GM19240 (cell line): ENCODE measurements at regions not wholly inside any gene's neighbourhood (a gene's known extent, or its start where the extent isn't known, plus 50 kb on each side); places are given as distances from the start of the nearest gene placed in this dataset.

Experiments
- DNase-seq: peaks from one replicate; pipeline ENCODE4 v3.0.0; 2011; ENCODE audit warnings: low spot score; ENCODE audit not compliant: insufficient read length

DNA sequence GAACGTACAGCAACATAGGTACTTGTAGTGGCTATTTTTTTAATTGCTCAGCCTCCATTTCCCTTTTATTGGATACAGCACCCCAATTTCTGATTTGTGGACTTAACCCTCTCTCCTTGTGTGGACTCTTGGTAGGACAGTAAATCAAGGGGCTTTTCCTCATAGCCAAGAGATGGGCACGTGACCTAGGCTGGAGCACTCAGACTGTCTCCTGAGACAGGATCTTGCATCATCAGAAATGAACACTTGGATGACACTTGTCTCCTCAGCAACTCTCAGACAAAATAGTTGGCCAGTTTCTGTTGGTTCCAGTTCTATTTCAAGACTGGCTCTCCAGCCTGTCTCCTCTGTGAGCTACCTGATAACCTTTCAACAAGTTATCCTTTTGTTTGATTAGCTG, 112.9 kb upstream of the ZNF678 start:
- no peak for DNase-seq

DNA sequence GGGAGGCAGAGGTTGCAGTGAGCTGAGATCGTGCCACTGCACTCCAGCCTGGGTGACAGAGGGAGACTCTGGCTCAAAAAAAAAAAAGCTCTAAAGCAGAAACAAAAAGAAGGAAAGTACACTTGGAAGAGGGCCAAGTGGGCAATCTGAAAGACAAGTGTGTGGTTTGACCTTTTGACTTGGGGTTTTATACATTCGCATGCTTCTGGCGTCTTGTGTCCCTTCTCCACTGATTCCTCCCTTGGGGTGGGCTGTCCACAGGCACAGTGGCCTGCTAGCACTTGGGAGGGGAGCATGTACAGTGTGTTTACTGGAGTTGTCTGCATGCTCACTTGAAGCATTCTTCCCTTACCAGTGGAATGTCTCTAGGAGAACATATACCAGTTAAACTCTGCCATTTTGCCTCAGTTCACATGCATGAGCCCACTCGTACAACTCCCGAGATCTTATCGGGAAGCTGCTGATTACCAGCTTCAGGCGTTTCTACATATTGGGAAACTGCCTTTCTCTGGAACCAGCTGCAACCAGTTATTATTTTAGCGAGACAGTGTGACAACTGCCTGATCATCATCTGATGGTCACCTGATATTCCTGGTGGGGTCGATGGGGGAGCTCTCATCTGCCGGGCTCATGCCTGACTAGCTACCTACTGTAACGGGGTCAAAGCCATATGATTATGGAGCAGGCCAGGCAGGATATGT, 113.5 kb upstream of the ZNF678 start:
- DNase-seq: no peak

DNA sequence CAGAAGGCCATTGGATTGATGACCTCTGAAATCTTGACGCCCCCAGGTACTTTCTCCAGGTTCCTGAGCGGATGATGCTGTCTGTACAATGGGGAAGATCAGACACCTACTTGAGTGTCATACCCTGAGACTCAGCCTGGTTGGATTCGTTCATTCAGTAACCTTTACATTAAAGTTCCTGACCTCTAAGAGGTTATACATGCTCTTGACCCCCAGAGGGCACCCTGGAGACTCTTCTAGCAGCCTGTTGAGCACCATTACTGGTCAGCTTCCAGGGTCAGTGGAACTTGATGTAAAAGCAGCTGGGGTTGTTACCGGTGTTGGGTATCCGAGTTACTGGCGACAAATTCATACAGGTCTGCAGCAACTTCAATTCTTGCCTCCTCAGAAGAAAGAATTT, 114.3 kb upstream of the ZNF678 start:
- peak; percentile 25 for DNase-seq

DNA sequence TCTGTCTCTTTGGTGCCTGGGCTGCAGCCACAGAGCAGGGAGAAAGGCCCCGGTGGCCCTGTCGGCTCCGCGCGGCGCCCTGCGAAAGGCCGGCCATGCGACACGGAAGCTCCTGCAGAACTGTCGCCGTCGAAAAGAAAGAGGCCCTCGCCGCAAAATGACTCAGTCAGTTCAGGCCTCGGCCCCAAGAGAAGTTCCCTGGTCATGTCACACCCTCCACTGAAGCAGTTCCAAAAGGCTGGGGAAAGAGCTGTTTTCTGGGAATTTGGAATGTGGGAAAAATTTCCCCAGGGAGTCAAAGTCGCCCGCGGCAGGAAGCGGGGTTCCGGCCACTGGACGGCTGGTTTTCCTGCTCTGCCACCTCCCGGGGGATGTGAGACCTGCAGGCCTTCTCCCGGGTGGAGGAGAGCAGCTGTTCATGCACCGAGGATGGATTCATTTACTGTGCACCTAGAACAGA, 115.8 kb upstream of the ZNF678 start:
- no peak for DNase-seq

DNA sequence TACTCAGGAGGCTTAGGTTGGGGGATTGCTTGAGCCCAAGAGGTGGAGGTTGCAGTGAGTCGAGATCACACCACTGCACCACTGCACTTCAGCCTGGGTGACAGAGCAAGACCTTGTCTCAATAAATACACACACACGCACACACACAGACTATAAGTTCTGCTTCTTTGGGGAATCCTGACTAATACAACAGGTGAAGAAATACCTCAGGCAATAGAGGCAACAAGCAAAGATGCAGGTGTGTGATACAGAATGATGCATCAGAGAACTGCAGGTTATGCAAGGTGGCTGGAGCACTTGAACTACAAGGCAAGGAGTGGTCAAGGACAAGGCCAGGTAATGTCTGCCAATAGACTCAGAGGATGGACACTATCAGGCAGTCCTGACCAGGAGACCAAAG, 117.6 kb upstream of the ZNF678 start:
- no peak for DNase-seq

DNA sequence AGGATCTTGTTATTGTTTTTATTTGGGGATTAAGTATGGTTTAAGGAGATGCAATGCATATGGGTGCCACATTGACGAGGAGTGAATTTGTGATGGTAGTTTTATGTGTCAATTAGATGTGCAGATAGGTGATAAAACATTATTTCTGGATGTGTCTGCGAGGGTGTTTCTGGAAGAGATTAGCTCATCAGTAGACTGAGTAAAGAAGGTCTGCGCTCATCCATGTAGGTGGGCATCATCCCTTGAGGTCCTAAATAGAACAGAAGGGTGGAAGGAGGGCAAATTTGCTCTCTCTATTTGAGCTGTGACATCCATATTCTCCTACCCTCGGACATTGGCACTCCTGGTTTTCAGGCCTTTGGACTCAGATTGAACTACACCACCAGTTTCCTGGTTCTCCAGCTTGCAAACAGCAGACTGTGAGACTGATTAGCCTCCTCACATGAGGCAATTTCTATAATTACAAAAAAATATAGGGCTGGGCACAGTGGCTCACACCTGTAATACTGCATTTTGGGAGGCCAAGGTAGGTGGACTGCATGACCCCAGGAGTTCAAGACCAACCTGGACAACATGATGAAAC, 118.2 kb upstream of the ZNF678 start:
- no peak for DNase-seq

DNA sequence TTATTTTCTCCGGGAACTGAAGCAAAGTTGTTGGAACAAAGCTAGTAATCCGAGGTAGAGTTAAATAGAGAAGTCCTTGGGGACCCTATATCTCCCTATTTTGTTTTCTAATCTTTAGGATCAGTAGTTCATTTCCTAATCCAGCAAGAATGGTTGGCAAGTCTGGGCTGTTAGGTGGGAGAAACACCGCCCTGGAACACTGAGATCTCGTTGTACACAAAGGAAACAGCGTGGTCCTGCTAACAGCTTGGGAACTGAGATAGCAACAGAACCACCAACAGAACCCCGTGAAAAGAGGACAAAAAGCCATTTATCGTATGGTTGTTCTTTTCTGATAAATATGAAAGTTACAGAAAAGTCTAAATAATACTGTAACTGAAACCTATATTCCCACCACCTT, 121.9 kb upstream of the CDC42BPA start:
- DNase-seq: no peak

DNA sequence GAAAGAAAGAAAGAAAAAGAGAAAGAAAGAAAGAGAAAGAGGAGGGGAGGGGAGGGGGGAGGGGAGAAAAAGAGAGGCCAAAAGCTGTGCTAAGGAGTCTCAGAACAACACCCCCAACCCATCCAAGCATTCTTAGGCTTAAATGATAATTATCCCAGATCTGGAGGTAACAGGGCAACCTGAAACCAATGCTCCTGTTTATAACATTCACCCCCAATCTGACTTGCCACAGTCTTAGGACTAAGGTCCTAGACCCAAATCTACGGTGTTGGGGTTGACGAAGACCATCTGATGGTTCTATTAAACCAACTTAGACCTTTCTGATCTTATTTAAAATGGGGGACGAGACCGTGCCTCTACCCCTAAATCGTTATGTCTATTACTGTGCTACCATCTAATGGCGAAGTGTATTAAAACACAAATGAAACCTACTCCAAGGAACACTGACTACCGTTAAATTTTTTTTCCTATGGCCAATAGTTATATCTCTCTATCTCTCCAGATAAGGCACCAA, 119.3 kb upstream of the CDC42BPA start:
- DNase-seq: no peak

DNA sequence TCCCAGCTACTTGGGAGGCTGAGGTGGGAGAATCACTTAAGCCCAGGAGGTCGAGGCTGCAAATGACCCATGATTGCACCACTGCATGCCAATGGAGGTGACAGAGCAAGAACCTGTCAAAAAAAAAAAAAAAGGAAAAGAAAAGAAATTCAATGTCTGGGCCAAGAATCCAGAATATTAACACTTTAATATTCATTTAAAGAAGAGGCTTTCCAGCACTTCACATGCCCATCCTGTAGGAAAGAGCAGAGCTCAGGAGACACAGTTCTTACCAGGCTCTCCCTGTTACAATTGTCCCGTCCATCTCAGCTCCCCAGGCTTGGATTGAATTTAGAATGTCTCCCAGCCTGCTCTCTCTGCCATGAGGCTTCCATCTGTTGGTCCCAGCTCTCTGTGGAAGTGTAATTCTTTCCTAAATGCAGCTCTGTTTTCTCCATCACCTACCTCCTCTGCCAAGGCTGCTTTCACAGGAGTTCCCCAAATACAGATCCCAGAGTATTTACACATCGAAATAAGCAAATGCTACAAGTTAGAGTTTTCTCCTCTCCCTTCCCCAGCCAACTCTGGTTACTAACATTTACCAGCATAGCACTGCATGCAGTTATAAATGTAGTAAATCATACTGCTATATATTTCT, 116.6 kb upstream of the CDC42BPA start:
- DNase-seq: no peak

DNA sequence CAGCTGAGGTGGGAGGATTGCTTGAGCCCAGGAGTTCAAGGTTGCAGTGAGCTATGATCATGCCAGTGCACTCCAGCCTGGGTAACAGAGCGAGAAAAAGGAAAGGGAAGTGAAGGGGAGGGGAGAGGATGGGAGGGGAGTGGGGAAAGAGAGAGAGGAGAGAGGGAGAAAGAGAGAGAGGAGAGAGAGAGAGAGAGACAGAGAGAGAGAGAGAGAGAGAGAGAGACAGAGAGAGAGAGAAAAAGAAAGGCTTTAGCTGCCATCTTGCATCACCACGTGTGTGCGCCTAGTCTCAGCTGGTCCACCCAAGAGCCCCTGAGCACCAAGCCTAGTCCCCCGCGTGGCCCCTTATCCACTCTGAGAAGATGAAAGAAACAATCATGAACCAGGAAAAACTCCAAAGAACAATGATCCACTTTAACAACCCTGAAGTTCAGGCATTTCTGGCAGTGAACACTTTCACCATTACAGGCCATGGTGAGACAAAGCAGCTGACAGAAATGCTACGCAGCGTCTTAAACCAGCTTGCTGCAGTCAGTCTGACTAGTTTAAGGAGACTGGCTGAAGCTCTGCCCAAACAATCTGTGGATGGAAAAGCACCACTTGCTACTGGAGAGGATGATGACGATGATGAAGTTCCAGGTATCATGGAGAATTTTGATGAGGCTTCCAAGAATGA, 115.5 kb upstream of the CDC42BPA start:
- no peak for DNase-seq

DNA sequence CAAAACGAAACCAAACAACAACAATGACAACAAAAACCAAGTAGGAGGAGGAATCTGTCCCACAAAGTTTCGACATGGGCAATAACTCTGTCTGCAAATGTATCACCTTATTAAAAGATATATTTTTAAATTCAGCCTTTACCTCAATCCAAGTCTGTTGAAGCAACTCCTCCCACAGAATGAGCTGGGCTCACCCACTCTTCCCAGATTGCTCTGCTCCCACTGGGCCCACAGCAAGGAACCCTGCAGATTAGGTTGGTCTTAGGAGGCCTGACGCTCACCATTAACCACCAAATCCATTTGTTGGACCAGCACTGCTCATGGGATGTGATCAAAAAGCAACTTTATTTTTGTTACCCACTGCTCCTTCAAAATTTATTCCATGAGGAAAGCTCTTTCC, 114.7 kb upstream of the CDC42BPA start:
- no peak for DNase-seq

DNA sequence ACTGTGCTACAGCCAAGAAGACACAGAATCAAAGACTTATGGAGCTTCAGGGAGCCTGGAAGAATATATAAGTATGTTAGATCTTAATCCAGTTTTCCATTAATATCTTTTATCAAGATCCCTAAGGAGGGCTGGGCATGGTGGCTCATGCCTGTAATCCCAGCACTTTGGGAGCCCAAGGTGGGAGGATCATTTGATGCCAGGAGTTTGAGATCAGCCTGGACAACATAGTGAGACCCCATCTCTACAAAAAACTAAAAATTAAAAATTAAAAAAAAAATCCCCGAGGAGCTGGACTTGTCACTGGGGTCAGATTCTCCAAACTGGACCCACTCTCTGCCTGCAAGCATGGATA, 113.9 kb upstream of the CDC42BPA start:
- no peak for DNase-seq

DNA sequence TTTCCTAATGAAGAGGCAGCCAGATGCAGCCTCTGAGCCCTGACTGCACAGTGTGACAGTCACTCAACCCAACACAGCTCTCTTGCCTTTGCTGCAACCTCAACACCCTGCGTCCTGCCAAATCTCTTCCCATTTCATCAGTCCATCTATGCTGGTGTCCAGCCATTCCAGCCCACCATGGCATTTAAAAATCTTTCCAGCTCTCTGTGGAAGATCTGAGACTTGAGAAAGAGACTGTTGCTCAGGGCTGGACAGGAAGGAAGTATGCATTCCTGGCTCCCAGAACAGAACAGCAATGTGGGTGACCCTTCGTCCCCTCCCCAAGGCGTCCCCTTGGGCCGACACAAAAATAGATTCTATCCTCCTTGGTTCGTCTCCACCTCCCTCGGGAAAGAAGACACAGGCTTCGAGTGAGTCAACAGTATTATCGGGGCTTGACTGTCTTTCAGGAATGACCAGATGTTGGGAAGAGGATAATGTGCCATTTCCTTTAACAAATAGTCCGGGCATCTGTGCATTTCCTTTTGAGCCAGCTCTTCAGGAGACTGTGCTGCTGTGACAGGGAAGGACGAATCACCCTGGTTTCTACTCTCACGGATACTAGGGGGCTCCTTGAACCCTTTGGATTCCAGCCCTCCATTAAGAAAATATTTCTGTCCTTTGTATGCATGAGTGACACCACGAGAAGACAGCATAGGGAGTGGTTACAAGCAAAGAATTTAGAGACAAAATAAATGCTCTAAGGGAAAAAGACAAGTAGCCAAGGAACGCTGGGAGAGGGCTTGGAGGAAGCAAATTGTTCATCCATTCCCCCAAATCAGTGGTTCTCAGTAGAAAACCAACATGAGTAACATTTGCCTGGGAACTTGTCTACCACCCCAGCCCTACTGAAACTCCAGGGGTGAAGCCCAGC, 111.4 kb upstream of the CDC42BPA start:
- DNase-seq: no peak

DNA sequence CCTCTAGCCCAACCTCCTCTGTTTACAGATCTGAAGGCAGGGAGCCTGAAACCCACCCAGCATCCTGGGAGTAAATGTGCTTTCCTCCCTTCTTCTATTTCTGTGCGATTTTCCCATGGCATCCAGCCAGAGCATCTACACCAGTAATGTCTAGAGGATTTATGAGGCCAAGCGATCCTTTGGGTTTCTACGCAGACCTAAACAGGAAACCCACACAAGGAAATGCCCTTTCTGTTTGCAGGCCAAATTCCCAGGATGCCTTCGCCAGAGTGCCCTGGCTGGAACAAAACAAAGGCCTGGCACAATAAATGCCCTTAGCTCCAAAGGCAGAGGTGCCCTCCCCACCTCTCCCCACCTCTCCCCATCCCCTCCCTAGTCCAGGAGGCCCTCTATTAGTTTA, 110.5 kb upstream of the CDC42BPA start:
- no peak for DNase-seq

DNA sequence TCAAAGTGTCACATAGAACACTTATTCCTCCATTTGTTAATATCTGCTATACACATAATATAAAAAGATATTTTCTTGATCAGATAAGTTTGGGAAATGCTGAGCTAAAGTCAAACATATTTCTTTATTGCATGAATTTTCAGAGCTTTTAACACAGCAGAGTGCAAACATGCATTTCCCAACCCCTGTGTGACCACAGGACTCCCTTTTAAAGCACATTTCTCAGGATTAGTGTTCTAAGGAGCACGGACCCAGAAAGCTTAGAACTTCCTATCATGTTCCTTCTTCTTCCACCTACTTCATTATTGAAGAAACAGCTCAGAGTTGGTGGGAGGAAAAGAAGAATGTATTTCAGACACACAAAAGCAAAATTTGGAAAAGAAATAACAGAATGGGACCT, 109.1 kb upstream of the CDC42BPA start:
- DNase-seq: no peak

DNA sequence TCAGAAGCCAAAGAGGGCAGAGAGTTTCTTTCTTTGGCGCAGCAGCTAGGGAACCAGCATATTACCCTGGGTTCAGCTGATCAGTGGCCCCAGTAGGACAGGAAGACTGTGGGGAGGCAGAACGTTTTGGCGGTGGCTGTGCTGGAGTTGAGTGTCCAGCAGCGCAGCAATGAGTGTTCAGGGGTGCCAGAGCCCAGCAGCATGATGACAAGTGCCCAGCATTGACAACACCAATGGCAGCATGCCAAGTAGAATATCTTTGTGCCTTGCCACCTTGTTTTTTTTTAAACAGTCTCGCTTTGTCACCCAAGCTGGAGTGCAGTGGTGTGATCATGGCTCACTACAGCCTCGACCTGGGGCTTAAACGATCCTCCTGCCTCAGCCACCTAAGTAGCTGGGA, 106.7 kb upstream of the CDC42BPA start:
- DNase-seq: no peak

DNA sequence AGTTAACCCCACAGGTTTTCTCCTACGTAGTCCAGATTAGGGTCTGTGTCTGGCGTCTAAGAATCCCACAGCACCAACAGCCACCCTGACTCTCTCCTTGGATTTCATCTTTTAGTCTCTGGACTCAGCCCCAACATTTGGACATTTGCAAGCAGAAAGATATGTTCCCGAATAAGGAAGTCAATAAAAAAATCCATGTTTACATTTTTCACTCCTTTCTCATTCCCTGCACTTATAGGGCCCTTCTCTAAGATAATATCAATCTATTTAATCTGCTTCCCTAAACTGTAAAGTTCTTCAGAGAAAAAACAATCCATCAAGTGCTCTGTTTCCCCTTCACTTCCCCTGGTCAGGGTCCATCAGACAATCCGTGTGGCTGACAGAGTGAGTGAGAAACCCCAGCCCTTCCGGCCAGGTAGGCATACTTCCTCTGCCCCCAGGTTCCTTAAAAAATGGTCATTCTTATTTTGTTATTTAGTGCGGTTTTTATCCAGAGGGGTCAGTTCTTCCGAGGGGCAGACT, 105.9 kb upstream of the CDC42BPA start:
- DNase-seq: no peak

DNA sequence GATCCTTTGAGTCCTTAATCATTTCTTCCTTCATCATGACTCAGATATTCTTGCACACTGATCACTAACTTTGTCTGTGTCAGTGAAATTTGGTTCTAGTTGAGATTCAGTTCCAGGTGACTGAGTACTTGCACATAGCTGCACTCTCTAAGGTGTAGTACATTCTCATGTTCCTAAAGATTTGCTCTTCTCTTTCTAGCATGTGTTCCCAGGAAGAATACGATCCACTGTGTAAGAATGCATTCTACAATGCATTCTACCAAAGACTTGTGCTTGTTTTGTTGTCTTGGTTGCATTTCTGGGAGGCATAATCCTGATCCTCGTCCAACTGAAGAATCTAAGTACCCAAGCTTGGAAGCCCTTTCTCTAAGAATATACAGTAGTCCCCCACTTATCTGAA, 104.3 kb upstream of the CDC42BPA start:
- no peak for DNase-seq

DNA sequence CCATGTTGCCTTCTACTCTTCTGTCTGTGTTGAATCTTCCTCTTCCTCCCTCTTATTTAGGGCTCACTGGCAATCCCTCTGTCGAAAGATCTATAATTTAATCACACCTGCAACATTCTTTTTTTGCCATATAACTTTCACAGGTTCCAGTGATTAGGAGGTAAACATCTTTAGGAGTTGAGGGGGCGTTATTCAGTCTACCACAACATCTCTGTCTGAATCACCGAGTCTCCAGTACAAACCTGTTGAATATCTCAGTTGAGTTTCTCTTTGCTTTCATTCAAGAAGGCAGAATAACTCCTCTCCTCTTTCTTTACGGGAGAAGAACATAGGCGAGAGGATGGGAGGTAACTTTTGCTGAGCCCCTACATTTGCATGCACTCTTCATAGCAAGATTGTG, 101.9 kb upstream of the CDC42BPA start:
- DNase-seq: no peak

DNA sequence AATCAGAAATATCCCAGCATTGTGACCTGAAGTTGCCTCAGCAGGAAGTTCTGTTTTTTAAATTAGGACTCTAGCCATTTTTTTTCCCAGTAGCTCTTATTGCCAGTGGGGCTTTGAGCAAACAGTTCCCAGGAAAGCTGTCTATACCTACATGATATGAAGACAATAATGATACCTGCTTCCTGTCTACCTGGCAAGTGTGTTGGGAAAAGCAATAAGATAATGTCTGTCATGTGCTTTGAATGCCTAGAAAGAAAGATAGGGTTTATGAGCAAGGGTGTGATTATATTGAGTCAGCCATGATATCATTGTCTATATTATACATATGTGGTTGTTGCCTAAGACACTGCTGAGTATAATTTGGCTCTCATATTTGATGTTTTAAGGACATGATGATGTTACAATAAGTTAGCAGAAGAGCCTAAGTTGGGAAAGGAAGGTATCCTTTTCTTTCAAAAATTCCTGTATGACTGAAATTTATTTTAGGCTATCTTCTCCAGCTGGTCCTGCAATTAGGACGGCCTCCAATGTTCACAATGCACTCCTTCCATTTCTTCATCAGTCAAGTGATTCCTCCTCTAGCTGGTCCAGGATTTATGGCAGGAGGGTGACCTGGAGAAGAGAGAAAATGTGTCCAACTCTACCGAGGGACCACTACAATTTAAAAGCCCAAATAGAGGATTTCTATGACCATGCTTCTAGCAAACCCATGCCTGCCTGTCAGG, 99.6 kb upstream of the CDC42BPA start:
- DNase-seq: no peak
